H9 (cell line): ENCODE measurements at regions not wholly inside any gene's neighbourhood (a gene's known extent, or its start where the extent isn't known, plus 50 kb on each side); places are given as distances from the start of the nearest gene placed in this dataset.

Source experiments
- DNase-seq: peaks from one replicate; pipeline ENCODE4 v3.0.0-alpha.2; 2017
- H2AFZ ChIP-seq: one replicate; pipeline ENCODE4 v1.6.1; 2013; ENCODE audit warnings: mild to moderate bottlenecking, low read length, control low read depth, moderate library complexity
- H2AK5ac ChIP-seq: 2 replicates; pipeline ENCODE4 v1.6.1; 2013; ENCODE audit warnings: low read length, control low read depth, mixed read lengths; ENCODE audit not compliant: insufficient read length
- H2BK120ac ChIP-seq: one replicate; pipeline ENCODE4 v1.6.1; 2013; ENCODE audit warnings: low read depth, mild to moderate bottlenecking, low read length, control low read depth, inconsistent platforms; ENCODE audit not compliant: poor library complexity, severe bottlenecking
- H2BK12ac ChIP-seq: 2 replicates; pipeline ENCODE4 v1.6.1; 2013; ENCODE audit warnings: low read length, control low read depth, mixed read lengths, low read depth; ENCODE audit not compliant: insufficient read length
- H2BK15ac ChIP-seq: 2 replicates; pipeline ENCODE4 v1.6.1; 2013; ENCODE audit warnings: low read depth, low read length, control low read depth
- H2BK20ac ChIP-seq: one replicate; pipeline ENCODE4 v1.6.1; 2013; ENCODE audit warnings: low read depth, mild to moderate bottlenecking, low read length, control low read depth, inconsistent platforms; ENCODE audit not compliant: poor library complexity, severe bottlenecking
- H2BK5ac ChIP-seq: 2 replicates; pipeline ENCODE4 v1.6.1; 2013; ENCODE audit warnings: low read length, control low read depth, mixed read lengths; ENCODE audit not compliant: insufficient read length
- H3K14ac ChIP-seq: 2 replicates; pipeline ENCODE4 v1.6.1; 2013; ENCODE audit warnings: low read length, control low read depth; ENCODE audit not compliant: insufficient read depth
- H3K18ac ChIP-seq: 2 replicates; pipeline ENCODE4 v1.6.1; 2013; ENCODE audit warnings: low read depth, mild to moderate bottlenecking, mixed read lengths, low read length, control low read depth; ENCODE audit not compliant: insufficient read length
- H3K23ac ChIP-seq: 2 replicates; pipeline ENCODE4 v1.6.1; 2013; ENCODE audit warnings: low read length, control low read depth, mixed read lengths, low read depth; ENCODE audit not compliant: insufficient read length
- H3K23me2 ChIP-seq: 2 replicates; pipeline ENCODE4 v1.6.1; 2013; ENCODE audit warnings: low read depth, mild to moderate bottlenecking, mixed read lengths, low read length, control low read depth; ENCODE audit not compliant: insufficient read length, poor library complexity, severe bottlenecking
- H3K27ac ChIP-seq: 2 replicates; pipeline ENCODE4 v1.5.1; 2013; ENCODE audit warnings: low read length, control low read depth, mixed read lengths, low read depth; ENCODE audit not compliant: insufficient read length
- H3K27me3 ChIP-seq: 2 replicates; pipeline ENCODE4 v1.6.1; 2013; ENCODE audit warnings: low read length, control low read depth, inconsistent platforms; ENCODE audit not compliant: insufficient read depth
- H3K4ac ChIP-seq: 2 replicates; pipeline ENCODE4 v1.6.1; 2013; ENCODE audit warnings: low read depth, mild to moderate bottlenecking, control low read depth, inconsistent platforms, low read length, moderate library complexity
- H3K4me1 ChIP-seq: 2 replicates; pipeline ENCODE4 v1.6.1; 2013; ENCODE audit warnings: low read length, control low read depth, inconsistent platforms; ENCODE audit not compliant: insufficient read depth
- H3K4me2 ChIP-seq: 2 replicates; pipeline ENCODE4 v1.6.1; 2013; ENCODE audit warnings: low read length, control low read depth, mixed read lengths; ENCODE audit not compliant: insufficient read length, insufficient read depth
- H3K56ac ChIP-seq: 2 replicates; pipeline ENCODE4 v1.6.1; 2013; ENCODE audit warnings: low read depth, mild to moderate bottlenecking, mixed read lengths, low read length, control low read depth; ENCODE audit not compliant: insufficient read length
- H3K79me1 ChIP-seq: 2 replicates; pipeline ENCODE4 v1.6.1; 2013; ENCODE audit warnings: low read depth, mild to moderate bottlenecking, moderate library complexity, low read length, control low read depth, inconsistent platforms; ENCODE audit not compliant: insufficient read depth, poor library complexity, severe bottlenecking
- H3K79me2 ChIP-seq: 2 replicates; pipeline ENCODE4 v1.6.1; 2013; ENCODE audit warnings: low read length, control low read depth, inconsistent platforms; ENCODE audit not compliant: insufficient read depth
- H3K9ac ChIP-seq: 2 replicates; pipeline ENCODE4 v1.6.1; 2013; ENCODE audit warnings: low read length, control low read depth, mixed read lengths; ENCODE audit not compliant: insufficient read length; ENCODE audit errors: extremely low read depth
- H3K9me3 ChIP-seq: one replicate; pipeline ENCODE4 v1.6.1; 2013; ENCODE audit warnings: low read depth, low read length, inconsistent platforms; ENCODE audit not compliant: control insufficient read depth
- H3T11ph ChIP-seq: one replicate; pipeline ENCODE4 v1.6.1; 2013; ENCODE audit warnings: mild to moderate bottlenecking, low read length, control low read depth, inconsistent platforms
- H4K20me1 ChIP-seq: one replicate; pipeline ENCODE4 v1.6.1; 2013; ENCODE audit not compliant: control insufficient read depth, insufficient read length, insufficient read depth
- H4K5ac ChIP-seq: 2 replicates; pipeline ENCODE4 v1.6.1; 2013; ENCODE audit warnings: low read depth, mild to moderate bottlenecking, mixed read lengths, low read length, control low read depth; ENCODE audit not compliant: insufficient read length
- H4K8ac ChIP-seq: replicated peaks from 2 replicates; pipeline ENCODE4 v1.6.1; 2013; ENCODE audit warnings: low read length, control low read depth, mixed read lengths, low read depth; ENCODE audit not compliant: insufficient read length
- H4K91ac ChIP-seq: 2 replicates; pipeline ENCODE4 v1.6.1; 2013; ENCODE audit warnings: low read depth, mild to moderate bottlenecking, moderate library complexity, mixed read lengths, low read length, control low read depth; ENCODE audit not compliant: insufficient read length
- H3K27ac Mint-ChIP-seq, 3 experiments: 2 replicates in 2 of 3; 3 replicates in 1 of 3; pipeline ENCODE4 v1.8.0; 2020 to 2021; ENCODE audit warnings: mixed read lengths in 3 of 3, mild to moderate bottlenecking in 1 of 3, moderate library complexity in 1 of 3
- H3K27me3 Mint-ChIP-seq: 2 replicates; pipeline ENCODE4 v1.8.0; 2021; ENCODE audit warnings: low read depth, mild to moderate bottlenecking, moderate library complexity, mixed read lengths
- H3K36me3 Mint-ChIP-seq, 3 experiments: 2 replicates in 2 of 3; 3 replicates in 1 of 3; pipeline ENCODE4 v1.8.0; 2020 to 2021; ENCODE audit warnings: low read depth in 3 of 3, mixed read lengths in 3 of 3; ENCODE audit not compliant: insufficient read depth in 1 of 3
- H3K4me1 Mint-ChIP-seq, 2 experiments: 2 replicates each; pipeline ENCODE4 v1.8.0; 2020; ENCODE audit warnings: mixed read lengths in 2 of 2
- H3K4me3 Mint-ChIP-seq, 2 experiments: 2 replicates in 1 of 2; 3 replicates in 1 of 2; pipeline ENCODE4 v1.8.0; 2020 to 2021; ENCODE audit warnings: mild to moderate bottlenecking in 2 of 2, mixed read lengths in 2 of 2, moderate library complexity in 1 of 2
- H3K9me3 Mint-ChIP-seq, 2 experiments: 2 replicates in 1 of 2; 3 replicates in 1 of 2; pipeline ENCODE4 v1.8.0; 2020; ENCODE audit warnings: mild to moderate bottlenecking in 2 of 2, mixed read lengths in 2 of 2, moderate library complexity in 1 of 2
- CTCF ChIP-seq: fragments of 200-600 bp; sonication (generic); conservative IDR thresholded peaks from 3 replicates; pipeline ENCODE4 v1.8.0; 2021; ENCODE audit warnings: antibody characterized with exemption, mild to moderate bottlenecking

GRCh38 chr3:167106456-167106855 is 273.6 kb downstream of the ZBBX start:
- no peak overlapping the region for H3K27ac ChIP-seq
- H2BK12ac ChIP-seq, result no peak overlapping the region
- no peak overlapping the region for H2BK120ac ChIP-seq
- TF ChIP-seq CTCF, result no peak
- no peak overlapping the region for H3K9ac ChIP-seq
- H2AFZ ChIP-seq, result no peak overlapping the region
- no peak overlapping the region for H3T11ph ChIP-seq
- H3K9me3 ChIP-seq, result no peaks in the 10 kb centered on the region
- peaks cover 0 to 6% of the 10 kb centered on the region in 2 experiments; a peak in 2 of 4 replicates for H3K4me1 Mint-ChIP-seq
- no peaks in the 10 kb centered on the region for H3K27me3 ChIP-seq
- H3K36me3 Mint-ChIP-seq, result no peaks in the 10 kb centered on the region
- no peak overlapping the region for H3K27ac Mint-ChIP-seq
- no peak for DNase-seq
- H3K79me1 ChIP-seq, result no peaks in the 10 kb centered on the region
- H4K5ac ChIP-seq, result no peak overlapping the region
- no peaks in the 10 kb centered on the region; the same call in 1 of the 2 replicates for H3K4me1 ChIP-seq
- H2BK15ac ChIP-seq, result no peak overlapping the region
- H3K23me2 ChIP-seq, result no peaks in the 10 kb centered on the region
- no peak overlapping the region for H4K91ac ChIP-seq
- H2BK20ac ChIP-seq, result no peak overlapping the region
- H4K20me1 ChIP-seq, result no peaks in the 10 kb centered on the region
- no peak overlapping the region for H3K23ac ChIP-seq
- no peak overlapping the region for H2BK5ac ChIP-seq
- no peak overlapping the region for H3K14ac ChIP-seq
- no peaks in the 10 kb centered on the region for H3K9me3 Mint-ChIP-seq
- no peak overlapping the region for H3K4me2 ChIP-seq
- no peak overlapping the region for H2AK5ac ChIP-seq
- no peak overlapping the region for H4K8ac ChIP-seq
- H3K79me2 ChIP-seq, result no peaks in the 10 kb centered on the region
- no peaks in the 10 kb centered on the region for H3K27me3 Mint-ChIP-seq
- H3K56ac ChIP-seq, result no peak overlapping the region
- H3K4ac ChIP-seq, result no peak overlapping the region
- no peak overlapping the region for H3K4me3 Mint-ChIP-seq
- H3K18ac ChIP-seq, result no peak overlapping the region
